AG09319 (cell line): ENCODE measurements at regions not wholly inside any gene's neighbourhood (a gene's known extent, or its start where the extent isn't known, plus 50 kb on each side); places are given as distances from the start of the nearest gene placed in this dataset.

ENCODE experiments used
- DNase-seq: peaks from one replicate; pipeline ENCODE4 v3.0.0-alpha.2; 2010; ENCODE audit warnings: low read depth; ENCODE audit errors: extremely low read depth
- TF ChIP-seq, protein P1 (sequence below): IDR thresholded peaks from 2 replicates; pipeline ENCODE4 v1.5.1; 2011; ENCODE audit warnings: low read depth, mild to moderate bottlenecking, inconsistent platforms, low read length, moderate library complexity

DNA sequence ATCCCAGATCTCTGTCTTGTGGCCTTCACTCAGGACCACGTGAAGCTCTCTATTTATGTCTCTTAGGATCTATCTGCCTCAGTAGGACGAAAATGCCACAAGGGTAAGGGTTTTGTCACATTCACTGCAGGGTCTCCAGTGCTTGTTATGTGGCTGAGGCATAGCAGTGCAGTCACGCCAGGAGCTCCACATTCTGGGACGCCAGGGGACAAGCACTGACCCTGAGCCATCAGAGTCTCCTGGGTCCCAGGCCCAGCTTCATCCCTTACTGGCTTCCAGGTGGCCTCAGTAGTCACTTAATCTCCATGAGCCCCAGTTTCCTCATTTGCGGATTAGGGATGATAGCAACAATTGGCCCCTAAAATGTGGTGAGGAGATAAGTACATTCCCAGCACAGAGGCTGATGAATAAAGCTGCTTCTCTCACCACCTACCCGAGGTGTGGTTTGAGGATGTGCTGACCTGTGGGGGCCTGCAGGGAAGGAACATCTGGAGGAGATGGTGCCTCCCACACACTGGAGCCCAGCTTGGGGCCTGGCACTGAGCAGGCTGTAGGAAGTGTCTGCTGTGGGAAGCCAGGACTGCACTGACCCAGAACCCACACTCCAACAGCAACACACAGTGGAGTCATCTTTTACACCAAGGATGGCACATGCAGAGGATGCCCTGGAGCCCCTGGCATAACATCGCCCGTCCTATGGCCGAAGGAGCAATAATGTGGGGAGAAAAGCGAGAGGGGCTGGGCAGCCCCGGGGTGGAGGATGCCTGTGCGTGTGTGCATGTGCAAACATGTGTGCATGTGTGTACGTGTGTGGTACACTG is 93.2 kb upstream of the IQSEC1 start:
- DNase-seq, result no peak
- TF ChIP-seq, protein P1, sequence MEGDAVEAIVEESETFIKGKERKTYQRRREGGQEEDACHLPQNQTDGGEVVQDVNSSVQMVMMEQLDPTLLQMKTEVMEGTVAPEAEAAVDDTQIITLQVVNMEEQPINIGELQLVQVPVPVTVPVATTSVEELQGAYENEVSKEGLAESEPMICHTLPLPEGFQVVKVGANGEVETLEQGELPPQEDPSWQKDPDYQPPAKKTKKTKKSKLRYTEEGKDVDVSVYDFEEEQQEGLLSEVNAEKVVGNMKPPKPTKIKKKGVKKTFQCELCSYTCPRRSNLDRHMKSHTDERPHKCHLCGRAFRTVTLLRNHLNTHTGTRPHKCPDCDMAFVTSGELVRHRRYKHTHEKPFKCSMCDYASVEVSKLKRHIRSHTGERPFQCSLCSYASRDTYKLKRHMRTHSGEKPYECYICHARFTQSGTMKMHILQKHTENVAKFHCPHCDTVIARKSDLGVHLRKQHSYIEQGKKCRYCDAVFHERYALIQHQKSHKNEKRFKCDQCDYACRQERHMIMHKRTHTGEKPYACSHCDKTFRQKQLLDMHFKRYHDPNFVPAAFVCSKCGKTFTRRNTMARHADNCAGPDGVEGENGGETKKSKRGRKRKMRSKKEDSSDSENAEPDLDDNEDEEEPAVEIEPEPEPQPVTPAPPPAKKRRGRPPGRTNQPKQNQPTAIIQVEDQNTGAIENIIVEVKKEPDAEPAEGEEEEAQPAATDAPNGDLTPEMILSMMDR, result no peak

DNA sequence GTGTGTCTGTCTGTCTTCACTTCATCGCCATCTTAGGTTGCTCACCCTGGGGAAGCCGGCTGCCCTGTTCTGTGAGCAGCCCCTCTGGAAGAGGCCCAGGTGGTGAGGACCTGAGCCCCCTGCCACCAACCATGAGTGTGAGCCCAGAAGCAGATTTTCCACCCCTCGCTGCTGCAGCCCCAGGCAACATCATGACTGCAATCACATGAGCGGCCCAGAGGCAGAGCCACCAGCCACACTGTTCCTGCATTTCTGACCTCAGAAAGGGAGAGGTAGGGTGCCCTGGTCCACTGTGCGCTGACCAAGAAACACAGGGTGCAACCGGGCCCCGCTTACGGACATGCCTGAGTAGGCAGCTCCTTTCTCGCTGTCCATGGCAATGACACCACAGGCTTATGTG is 92.3 kb upstream of the IQSEC1 start:
- DNase-seq, result no peak

DNA sequence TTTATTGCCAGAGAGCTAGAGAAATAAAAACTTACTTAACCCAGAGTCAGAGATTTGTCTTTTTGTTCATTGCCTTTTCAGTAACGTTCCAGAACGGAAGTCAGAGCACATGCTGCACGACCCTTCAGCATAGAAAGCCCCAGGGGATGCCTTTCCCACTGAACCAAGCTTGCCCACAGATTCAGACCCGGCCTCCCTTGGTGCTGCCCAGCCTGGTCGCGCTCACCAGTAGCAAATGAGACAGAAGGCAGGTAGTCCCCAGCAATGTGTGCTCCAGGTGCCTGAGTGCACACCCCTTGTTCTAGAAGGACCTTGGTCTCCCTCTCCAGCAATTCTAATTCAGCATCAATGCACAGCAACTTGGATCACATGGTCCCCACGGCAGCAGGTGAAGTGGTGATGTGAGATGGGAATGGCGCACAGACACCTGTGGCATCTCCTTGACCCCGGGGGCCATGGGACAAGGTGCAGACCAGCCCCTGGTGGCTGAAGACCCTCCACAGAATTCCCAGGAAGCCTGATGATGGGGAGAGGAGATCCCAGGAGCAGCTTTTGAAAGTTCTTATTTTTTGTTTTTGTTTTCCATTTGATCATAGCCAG is 91.8 kb upstream of the IQSEC1 start:
- TF ChIP-seq, protein P1, result no peak
- no peak for DNase-seq

More for the DNA sequence above, 92.3 kb upstream of the IQSEC1 start:
- TF ChIP-seq, protein P1, result no peak

DNA sequence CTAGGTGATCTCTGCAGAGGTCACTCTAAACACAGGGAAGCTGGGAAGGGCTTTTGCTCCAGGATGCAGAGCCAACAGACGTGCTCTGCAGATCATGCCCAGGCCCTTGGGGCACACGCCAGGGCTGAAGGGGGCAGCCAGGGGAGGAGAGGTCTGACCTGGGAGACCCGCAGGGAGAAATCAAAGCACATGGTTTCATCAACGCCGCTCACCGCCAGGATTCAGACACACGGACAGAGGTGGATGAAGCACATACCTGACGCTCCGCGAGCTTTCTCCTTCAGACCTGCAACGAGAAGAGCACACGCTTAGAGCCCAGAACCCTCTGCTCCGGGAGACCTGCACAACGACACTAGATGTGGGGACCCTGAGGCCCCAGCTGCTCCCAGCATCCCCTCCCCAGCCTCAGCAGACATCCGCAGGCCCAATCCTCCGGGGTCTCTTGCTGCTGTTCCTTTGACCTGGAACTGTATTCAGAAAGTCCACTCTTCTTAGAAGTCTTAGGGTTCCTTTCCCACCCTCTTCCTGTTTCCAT is 90.7 kb upstream of the IQSEC1 start:
- TF ChIP-seq, protein P1, result no peak
- DNase-seq, result no peak

DNA sequence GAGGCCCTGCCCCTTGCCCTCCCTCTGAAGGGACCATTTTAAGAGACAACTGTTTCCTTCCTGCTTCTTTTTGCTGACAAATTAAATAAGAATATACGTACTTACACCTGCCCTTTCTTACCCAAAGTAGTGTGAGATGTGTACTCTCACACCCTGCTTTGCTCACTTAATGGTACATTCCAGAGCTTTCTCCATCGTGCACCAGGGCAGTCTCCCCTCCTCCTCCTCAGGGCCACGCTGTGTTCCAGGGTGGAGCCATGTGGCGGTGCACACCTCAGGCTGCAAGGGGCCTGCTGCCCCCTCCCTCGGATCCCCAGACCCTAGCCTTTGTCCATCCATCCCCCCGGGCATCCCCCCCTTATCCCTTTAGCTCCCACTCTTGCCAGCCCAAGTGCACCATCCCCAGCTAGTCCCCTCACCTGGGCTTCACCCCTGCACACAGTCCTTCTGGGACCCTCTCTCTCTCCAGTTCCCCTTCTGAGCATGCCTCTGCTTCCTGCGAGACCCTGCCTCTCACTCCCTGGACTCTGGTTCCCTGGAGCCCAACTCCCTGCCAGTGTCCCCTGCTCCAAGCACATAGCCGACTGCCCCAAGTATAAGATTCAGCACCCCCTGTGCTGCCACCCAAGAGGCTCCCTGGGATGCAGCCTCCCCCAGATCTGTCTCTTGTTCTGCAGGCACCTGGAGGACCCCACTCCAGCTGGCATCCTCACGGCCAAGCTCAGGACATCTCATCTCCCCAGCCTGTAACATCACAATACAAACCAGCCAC is 89.5 kb upstream of the IQSEC1 start:
- TF ChIP-seq, protein P1, result no peak
- no peak for DNase-seq

DNA sequence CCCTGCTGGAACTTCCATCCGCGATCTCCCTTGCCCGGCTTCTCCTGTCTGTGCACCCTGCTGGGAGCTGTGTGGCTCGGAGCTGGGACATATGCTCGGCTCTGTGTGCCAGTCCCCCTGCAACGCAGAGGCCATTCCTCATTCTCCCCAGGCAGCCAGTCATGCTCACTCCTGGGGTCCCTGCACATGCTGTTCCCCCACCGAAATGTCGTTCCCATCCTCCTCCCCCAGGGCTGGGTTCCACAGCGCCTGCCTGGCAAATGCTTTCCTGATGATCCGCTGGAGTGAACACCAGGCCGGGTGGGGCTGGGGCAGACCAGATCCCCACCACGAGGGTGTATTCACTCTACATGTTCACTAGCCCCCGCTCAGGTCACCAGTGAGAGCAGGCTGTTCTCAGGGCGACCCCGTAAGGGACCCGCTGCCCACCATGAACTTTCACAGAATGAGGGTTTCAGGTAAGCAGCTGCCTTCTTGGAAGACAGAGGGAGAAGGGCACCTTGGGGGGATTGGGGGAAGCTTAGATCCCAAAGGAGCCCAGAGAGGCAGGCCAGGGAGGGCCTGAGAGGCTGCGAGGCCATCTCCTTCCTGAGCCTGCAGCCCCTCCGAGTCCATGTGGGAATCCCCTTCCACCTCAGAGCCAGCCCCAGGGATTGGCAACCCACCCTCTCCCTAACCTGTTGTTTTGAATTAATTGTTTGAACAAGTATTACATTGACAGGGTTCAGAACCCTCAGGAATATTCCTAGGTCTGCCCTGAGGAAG is 88.7 kb upstream of the IQSEC1 start:
- TF ChIP-seq, protein P1, result no peak
- no peak for DNase-seq
